ENCODE measurements at regions not wholly inside any gene's neighbourhood (a gene's known extent, or its start where the extent isn't known, plus 50 kb on each side); places are given as distances from the start of the nearest gene placed in this dataset.

DNA sequence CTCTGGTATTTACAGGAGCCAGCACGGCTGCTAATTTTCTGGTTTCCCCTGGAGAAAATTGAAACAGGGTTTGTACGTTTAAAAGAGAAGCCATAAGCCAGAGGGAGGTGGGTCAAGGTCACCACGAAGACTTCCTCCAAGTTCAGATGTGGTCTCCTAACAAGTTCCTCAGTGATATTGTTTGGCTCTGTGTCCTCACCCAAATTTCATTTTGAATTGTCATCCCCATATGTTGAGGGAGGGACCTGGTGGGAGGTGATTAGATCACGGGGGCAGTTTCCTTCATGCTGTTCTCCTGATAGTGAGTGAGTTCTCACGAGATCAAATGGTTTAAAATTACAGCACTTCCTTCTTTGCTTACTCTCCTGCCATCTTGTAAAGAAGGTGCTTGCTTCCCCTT, 295.4 kb upstream of the DAB1 start:
- no peak overlapping the region for H3K4me3 Mint-ChIP-seq (ENCODE audit: unreplicated experiment)
- Histone ChIP-seq H3K9me3 (ENCODE audit: insufficient read depth, low read depth, low read length) (no peaks in the 10 kb centered on the region), H3K4me1 (ENCODE audit: insufficient read depth, low read length) (no peaks in the 10 kb centered on the region), H4K20me1 (ENCODE audit: insufficient read depth, low read length) (no peaks in the 10 kb centered on the region), H3K27ac (ENCODE audit: low read depth, low read length) (no peak overlapping the region), H3K27me3 (ENCODE audit: insufficient read depth, low read length) (no peaks in the 10 kb centered on the region), H3K4me2 (ENCODE audit: low read length) (no peak overlapping the region), H3K36me3 (ENCODE audit: insufficient read depth, low read length) (no peaks in the 10 kb centered on the region), H3K9ac (ENCODE audit: low read length) (no peak overlapping the region), H2AFZ (ENCODE audit: low read depth, low read length) (no peak overlapping the region), H3K4me3 (ENCODE audit: insufficient read depth, low read depth, low read length) (no peak overlapping the region), H3K79me2 (ENCODE audit: insufficient read depth, low read length) (no peaks in the 10 kb centered on the region)
- no peaks in the 10 kb centered on the region for H3K9me3 Mint-ChIP-seq (ENCODE audit: unreplicated experiment)
- no peak overlapping the region for H3K27ac Mint-ChIP-seq (ENCODE audit: unreplicated experiment)
- H3K4me1 Mint-ChIP-seq (ENCODE audit: low read depth, unreplicated experiment) = no peaks in the 10 kb centered on the region
- DNase-seq (ENCODE audit: low read depth) = no peak
- no peaks in the 10 kb centered on the region for H3K36me3 Mint-ChIP-seq (ENCODE audit: low read depth, unreplicated experiment)
- peaks cover 10% of the 10 kb centered on the region for H3K27me3 Mint-ChIP-seq (ENCODE audit: low read depth, unreplicated experiment)
- TF ChIP-seq, protein P1, sequence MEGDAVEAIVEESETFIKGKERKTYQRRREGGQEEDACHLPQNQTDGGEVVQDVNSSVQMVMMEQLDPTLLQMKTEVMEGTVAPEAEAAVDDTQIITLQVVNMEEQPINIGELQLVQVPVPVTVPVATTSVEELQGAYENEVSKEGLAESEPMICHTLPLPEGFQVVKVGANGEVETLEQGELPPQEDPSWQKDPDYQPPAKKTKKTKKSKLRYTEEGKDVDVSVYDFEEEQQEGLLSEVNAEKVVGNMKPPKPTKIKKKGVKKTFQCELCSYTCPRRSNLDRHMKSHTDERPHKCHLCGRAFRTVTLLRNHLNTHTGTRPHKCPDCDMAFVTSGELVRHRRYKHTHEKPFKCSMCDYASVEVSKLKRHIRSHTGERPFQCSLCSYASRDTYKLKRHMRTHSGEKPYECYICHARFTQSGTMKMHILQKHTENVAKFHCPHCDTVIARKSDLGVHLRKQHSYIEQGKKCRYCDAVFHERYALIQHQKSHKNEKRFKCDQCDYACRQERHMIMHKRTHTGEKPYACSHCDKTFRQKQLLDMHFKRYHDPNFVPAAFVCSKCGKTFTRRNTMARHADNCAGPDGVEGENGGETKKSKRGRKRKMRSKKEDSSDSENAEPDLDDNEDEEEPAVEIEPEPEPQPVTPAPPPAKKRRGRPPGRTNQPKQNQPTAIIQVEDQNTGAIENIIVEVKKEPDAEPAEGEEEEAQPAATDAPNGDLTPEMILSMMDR (IDR thresholded peaks at IDR 0.05; ENCODE audit: insufficient read depth, low read depth, low read length) = no peak
- no peak for FAIRE-seq

GRCh38 chr1:57713501-57713900, 289.6 kb upstream of the DAB1 start:
- Histone ChIP-seq H3K9ac (ENCODE audit: low read length) (no peak overlapping the region), H3K27me3 (ENCODE audit: insufficient read depth, low read length) (no peaks in the 10 kb centered on the region), H3K4me2 (ENCODE audit: low read length) (no peak overlapping the region), H2AFZ (ENCODE audit: low read depth, low read length) (no peak overlapping the region), H3K4me1 (ENCODE audit: insufficient read depth, low read length) (no peaks in the 10 kb centered on the region), H3K36me3 (ENCODE audit: insufficient read depth, low read length) (no peaks in the 10 kb centered on the region), H4K20me1 (ENCODE audit: insufficient read depth, low read length) (no peaks in the 10 kb centered on the region), H3K9me3 (ENCODE audit: insufficient read depth, low read depth, low read length) (peaks cover 1% of the 10 kb centered on the region), H3K79me2 (ENCODE audit: insufficient read depth, low read length) (no peaks in the 10 kb centered on the region), H3K4me3 (ENCODE audit: insufficient read depth, low read depth, low read length) (no peak overlapping the region), H3K27ac (ENCODE audit: low read depth, low read length) (no peak overlapping the region)
- TF ChIP-seq, protein P1 (IDR thresholded peaks at IDR 0.05; ENCODE audit: insufficient read depth, low read depth, low read length) = no peak
- TF ChIP-seq EZH2 (IDR thresholded peaks at IDR 0.05; ENCODE audit: insufficient read depth, low read length) = no peak
- Mint-ChIP-seq H3K27ac (ENCODE audit: unreplicated experiment) (no peak overlapping the region), H3K36me3 (ENCODE audit: low read depth, unreplicated experiment) (no peaks in the 10 kb centered on the region), H3K27me3 (ENCODE audit: low read depth, unreplicated experiment) (peaks cover 8% of the 10 kb centered on the region), H3K9me3 (ENCODE audit: unreplicated experiment) (no peaks in the 10 kb centered on the region), H3K4me1 (ENCODE audit: low read depth, unreplicated experiment) (no peaks in the 10 kb centered on the region), H3K4me3 (ENCODE audit: unreplicated experiment) (no peak overlapping the region)
- DNase-seq (ENCODE audit: low read depth) (no peak), FAIRE-seq (no peak)

GRCh38 chr1:57712846-57713245, 289.0 kb upstream of the DAB1 start:
- no peaks in the 10 kb centered on the region for H3K9me3 Mint-ChIP-seq (ENCODE audit: unreplicated experiment)
- Histone ChIP-seq H3K36me3 (ENCODE audit: insufficient read depth, low read length) (no peaks in the 10 kb centered on the region), H3K27ac (ENCODE audit: low read depth, low read length) (no peak overlapping the region), H3K4me3 (ENCODE audit: insufficient read depth, low read depth, low read length) (no peak overlapping the region), H3K79me2 (ENCODE audit: insufficient read depth, low read length) (no peaks in the 10 kb centered on the region), H3K4me2 (ENCODE audit: low read length) (no peak overlapping the region), H2AFZ (ENCODE audit: low read depth, low read length) (no peak overlapping the region), H3K9ac (ENCODE audit: low read length) (no peak overlapping the region), H3K27me3 (ENCODE audit: insufficient read depth, low read length) (no peaks in the 10 kb centered on the region), H3K4me1 (ENCODE audit: insufficient read depth, low read length) (no peaks in the 10 kb centered on the region), H3K9me3 (ENCODE audit: insufficient read depth, low read depth, low read length) (peaks cover 3% of the 10 kb centered on the region), H4K20me1 (ENCODE audit: insufficient read depth, low read length) (no peaks in the 10 kb centered on the region)
- no peak for FAIRE-seq
- H3K36me3 Mint-ChIP-seq (ENCODE audit: low read depth, unreplicated experiment) = no peaks in the 10 kb centered on the region
- H3K27me3 Mint-ChIP-seq (ENCODE audit: low read depth, unreplicated experiment) = peaks cover 8% of the 10 kb centered on the region
- no peak for DNase-seq (ENCODE audit: low read depth)
- H3K4me3 Mint-ChIP-seq (ENCODE audit: unreplicated experiment) = no peak overlapping the region
- TF ChIP-seq, protein P1 (IDR thresholded peaks at IDR 0.05; ENCODE audit: insufficient read depth, low read depth, low read length) = no peak
- TF ChIP-seq EZH2 (IDR thresholded peaks at IDR 0.05; ENCODE audit: insufficient read depth, low read length) = no peak
- no peaks in the 10 kb centered on the region for H3K4me1 Mint-ChIP-seq (ENCODE audit: low read depth, unreplicated experiment)
- H3K27ac Mint-ChIP-seq (ENCODE audit: unreplicated experiment) = no peak overlapping the region

All from astrocyte (in vitro differentiated cells and primary cell).